HG02973 (cell line): ENCODE measurements at regions not wholly inside any gene's neighbourhood (a gene's known extent, or its start where the extent isn't known, plus 50 kb on each side); places are given as distances from the start of the nearest gene placed in this dataset.

Source experiments
- ATAC-seq: cut with Tn5 transposase; IDR thresholded peaks from one replicate; pipeline ENCODE4 v1.9.1; 2021; ENCODE audit warnings: moderate library complexity; ENCODE audit not compliant: unreplicated experiment

DNA sequence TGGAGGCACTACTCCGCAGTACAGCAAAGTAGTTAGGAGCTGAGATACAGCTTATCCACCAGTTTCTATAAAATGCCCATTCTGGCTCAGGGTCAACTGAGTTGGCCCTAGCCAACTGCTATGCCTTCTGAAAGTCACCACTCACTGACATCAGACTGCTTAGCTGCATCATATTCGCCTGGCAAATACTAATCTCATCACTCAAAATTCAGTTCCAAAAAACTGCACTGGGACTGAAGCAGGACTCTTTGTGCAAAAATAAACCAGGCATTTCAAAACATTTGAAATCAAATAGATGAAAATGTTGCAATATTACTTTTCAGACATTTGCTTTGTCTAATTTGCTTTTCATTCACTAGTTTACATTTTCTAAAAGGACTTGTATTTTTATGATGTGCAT lies 230.0 kb downstream of the ALDH8A1 start:
- ATAC-seq, result no peak

DNA sequence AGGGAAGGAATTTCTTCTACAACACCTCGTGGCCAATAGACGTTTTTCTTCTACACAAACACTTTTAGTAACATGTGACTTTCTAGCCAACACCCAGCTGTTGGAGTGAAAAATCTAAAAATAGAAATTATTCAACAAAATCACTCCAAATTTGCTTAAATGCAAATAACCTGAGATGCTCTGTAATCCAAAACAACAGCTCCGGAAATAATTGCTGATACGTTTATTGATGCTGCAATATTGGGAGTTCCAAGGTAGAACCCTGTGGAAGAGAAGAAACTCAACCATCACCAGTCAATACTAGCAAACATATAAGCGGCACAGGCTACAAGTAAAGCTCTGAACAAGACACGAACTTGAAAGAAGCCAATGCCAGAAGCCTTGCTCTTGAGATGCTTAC lies 230.6 kb downstream of the ALDH8A1 start:
- no peak for ATAC-seq

- no peak for ATAC-seq
Observed at GRCh38 chr6:134714679-134715078, 235.2 kb downstream of the ALDH8A1 start.

- ATAC-seq, result no peak
Observed at GRCh38 chr6:134714113-134714512, 235.8 kb downstream of the ALDH8A1 start.

DNA sequence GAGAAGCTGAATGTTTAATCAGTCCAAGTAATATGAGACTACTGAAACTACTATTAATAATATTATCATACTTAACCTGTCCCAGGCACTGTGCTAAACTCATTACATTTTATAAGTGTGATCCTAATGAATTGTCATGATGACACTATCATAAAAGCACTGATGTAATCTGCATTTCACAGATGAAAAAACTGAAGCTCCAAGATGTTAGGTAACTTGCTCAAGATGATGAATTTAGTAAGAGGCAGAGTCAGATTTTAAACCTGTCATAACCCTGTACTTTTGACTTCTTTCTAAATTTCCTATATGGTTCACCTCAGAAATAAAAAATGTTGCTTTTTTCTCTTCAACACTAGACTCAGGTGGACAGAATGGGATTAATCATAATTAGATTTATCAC lies 237.6 kb downstream of the ALDH8A1 start:
- ATAC-seq, result no peak

DNA sequence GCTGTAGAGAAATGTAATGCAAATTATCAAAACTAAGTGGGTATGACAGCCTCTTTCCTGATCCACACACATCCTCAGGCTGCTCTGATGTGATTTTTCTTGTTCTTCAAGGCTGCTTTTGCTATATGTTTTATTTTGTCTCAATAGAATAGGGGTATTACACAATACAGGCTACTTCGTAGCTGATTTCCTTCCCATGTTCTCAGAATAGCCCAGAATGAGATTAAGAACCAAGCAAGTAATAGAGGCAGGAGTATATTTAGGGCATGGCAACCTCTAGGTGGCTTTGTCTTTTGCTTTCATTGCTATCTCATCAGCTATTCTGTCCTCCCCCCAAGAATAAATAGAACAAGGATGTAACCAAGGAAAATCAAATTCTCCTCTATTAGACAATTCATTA lies 241.8 kb downstream of the ALDH8A1 start:
- no peak for ATAC-seq

- no peak for ATAC-seq
Observed at GRCh38 chr6:134707342-134708031, 242.4 kb downstream of the ALDH8A1 start.

GRCh38 chr6:134706806-134707205 lies 243.1 kb downstream of the ALDH8A1 start:
- ATAC-seq, result no peak

GRCh38 chr6:134706153-134706552 lies 243.7 kb downstream of the ALDH8A1 start:
- no peak for ATAC-seq

DNA sequence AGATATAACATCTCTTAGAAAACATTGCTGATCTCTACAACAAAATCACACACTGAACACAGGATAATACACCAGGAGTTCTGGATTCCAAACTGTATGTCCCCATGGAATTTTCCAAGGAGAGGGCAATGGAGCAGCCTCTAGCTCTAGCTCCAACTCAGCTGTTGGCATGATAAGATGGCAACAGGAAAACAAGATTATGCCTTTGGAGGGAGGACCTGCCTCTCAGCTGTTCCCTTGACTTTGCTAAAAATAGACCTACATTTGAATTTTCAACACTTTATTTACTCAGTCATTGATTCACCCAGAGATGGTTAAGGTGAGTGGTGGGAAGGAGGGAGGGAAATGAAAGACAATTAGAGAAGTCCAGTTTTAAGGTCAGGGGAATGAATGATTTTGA lies 246.7 kb downstream of the ALDH8A1 start:
- ATAC-seq, result no peak

GRCh38 chr6:134702279-134702678 lies 247.6 kb downstream of the ALDH8A1 start:
- no peak for ATAC-seq

DNA sequence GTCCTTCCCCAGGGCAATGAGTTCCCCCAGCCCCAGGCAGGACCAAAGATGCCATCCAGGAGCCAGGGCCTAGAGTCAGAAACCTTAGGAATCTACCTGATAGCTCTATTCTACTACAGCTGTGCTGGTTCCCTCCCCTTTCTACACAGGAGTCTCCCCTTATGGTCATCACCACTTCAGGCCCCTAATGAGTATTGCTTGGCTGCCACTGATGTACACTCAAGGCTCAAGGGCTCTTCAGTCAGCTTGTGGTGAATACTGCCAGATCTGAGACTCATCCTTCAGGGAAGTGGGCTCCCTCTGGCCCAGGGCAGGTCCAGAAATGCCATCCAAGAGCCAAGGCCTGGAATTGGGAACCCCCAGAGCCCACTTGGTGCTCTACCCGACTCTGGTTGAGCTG lies 248.6 kb downstream of the ALDH8A1 start:
- no peak for ATAC-seq

- no peak for ATAC-seq
Observed at GRCh38 chr6:134698228-134698627, 251.7 kb downstream of the ALDH8A1 start.

DNA sequence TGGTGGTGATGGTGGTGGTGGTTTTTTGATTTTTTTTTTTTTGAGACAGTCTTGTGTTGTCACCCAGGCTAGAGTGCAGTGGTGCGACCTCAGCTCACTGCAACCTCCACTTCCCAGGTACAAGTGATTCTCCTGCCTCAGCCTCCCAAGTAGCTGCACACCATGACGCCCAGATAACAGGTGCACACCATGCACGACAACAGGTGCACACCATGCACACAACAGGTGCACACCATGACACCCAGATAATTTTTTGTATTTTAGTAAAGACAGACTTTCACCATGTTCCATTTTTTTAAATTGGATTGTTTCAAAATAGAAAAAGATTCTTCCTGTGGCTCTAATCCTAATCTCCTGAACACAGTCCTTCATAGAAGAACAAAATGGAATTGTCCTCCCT lies 257.9 kb downstream of the ALDH8A1 start:
- ATAC-seq, result no peak

DNA sequence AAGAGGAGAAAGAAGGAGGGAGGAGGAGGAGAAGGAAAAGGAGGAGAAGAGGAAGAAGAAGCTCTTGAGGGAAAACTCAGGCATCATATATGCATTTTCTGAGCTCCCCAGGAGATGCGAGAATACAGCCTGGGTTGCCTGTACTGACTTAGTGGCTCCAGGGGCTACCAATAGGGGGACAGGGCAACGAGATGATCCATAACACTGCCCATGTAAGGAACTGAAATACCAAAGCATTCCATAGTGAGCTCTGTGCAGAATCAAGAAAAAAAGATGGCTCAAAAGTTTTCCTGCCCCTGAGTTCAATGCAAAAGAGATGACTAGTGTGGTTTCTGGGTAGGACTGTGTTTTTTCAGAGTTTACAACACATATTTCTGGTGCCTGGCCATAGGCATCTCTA lies 258.7 kb downstream of the ALDH8A1 start:
- no peak for ATAC-seq

DNA sequence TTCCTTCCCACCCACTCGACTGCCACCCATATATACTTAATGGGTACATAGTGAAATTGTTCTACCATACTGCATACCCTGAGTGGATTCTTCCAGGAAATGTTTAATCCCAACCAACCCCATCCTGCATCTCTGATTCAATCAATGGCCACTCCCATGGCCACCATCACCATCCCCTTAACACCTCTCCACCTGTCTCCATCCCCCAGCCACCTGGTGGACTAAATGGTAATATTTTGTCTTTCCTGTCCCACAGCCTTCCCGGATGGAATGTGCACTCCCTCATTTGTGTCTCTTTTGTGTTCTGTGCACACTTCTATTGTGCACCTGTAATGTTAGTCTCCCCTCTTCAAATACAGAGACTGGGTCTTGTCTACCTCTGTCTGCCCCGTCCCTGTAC lies 259.9 kb downstream of the ALDH8A1 start:
- ATAC-seq, result no peak

DNA sequence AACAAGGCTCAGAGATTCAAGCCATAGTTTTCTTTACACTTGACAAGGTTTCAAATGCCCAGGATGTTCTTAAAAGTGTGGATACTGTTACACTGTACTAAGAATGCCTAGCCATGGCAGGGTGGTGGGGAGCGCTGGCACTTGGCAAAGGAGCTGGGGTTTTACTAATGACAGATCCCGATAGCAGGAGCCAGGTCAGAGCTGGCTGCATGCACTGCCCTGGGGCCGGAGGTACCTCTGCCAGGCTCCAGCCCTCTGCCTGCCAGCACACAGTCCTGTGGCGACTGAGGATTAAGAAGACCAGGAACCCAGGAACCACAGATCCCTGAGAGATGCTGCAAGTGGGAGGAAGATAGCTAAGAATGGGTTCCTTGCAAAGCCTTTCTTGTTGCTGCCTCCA lies 260.3 kb downstream of the ALDH8A1 start:
- ATAC-seq, result no peak

DNA sequence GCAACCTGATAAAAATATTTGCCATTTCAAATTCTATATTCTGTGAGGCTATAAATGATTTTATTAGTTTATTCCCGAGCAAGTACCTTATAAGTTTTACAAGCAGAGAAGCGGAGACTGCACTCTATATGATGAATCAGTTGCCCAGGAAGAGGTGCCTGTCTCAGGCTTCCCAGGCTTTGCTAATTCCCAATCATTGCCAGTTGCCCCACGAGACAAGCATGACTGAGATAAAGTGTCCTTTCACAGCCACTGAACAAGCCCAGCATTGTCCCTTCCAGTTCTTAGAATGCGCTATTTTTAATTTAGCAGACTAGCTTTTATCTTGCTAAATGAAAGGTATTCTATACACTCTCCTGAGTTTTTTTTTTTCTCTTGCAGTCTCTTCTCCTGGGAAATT lies 260.7 kb downstream of the ALDH8A1 start:
- ATAC-seq, result no peak

DNA sequence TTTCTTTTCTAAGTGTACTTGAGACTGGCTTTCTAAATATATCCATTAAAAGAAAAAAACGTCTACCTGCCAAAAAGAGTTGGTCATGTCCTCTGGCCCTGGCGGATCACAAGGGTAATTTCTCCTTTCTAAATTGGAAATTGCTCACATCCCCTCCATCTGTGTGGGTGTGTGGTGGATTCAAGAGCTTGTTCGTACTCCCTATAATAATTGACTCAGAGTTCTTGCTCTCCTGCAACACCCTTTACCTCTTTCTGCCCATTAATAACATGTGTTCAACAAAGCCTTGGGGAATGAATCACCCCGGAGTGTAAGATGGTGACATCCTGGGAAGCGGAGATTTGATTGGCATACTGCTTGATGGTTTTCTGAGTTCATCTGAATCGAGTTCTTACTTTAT lies 263.8 kb downstream of the ALDH8A1 start:
- ATAC-seq, result no peak

- no peak for ATAC-seq
Observed at GRCh38 chr6:134684423-134684795, 265.5 kb downstream of the ALDH8A1 start.

GRCh38 chr6:134683783-134684422 lies 266.0 kb downstream of the ALDH8A1 start:
- no peak for ATAC-seq

DNA sequence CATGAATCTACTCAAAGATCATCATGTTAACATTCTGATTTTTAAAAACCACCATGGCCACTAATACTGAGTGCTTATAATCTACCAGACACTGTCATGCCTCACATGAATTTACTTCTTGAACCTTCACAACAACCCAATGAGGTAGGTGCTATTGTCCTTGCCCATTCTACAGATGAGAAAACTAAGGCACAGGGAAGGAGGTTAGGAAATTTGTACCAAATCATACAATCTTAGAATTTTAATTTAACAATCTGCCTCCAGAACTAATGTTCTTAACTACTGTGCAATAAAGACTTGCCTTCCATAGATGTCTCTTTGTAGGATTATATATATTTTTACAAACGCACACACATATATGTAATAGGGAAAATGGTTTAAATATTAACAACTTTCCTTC lies 269.5 kb downstream of the ALDH8A1 start:
- no peak for ATAC-seq

- no peak for ATAC-seq
Observed at GRCh38 chr6:134680021-134680420, 269.9 kb downstream of the ALDH8A1 start.
